ENCODE measurements at regions not wholly inside any gene's neighbourhood (a gene's known extent, or its start where the extent isn't known, plus 50 kb on each side); places are given as distances from the start of the nearest gene placed in this dataset.

- no peak for TF ChIP-seq CTCF (IDR thresholded peaks at IDR 0.05)
- Histone ChIP-seq H3K36me3 (no peaks in the 10 kb centered on the region), H3K4me1 (no peaks in the 10 kb centered on the region), H3K9me3 (no peaks in the 10 kb centered on the region), H3K27me3 (no peaks in the 10 kb centered on the region), H3K27ac (no peak overlapping the region), H3K4me3 (no peak overlapping the region)
- intact Hi-C loops (cut with DNase I), result no loop called here
- 54 to 63% methylated on average over 14 of the region's 14 CpGs for WGBS, 2 donors
- ATAC-seq, result no peak
- no peak for DNase-seq
- no peak for FAIRE-seq
Observed at GRCh38 chr11:69575296-69576068, 65.5 kb upstream of the CCND1 start.

- 44 to 46% methylated on average over 10 of the region's 10 CpGs for WGBS, 2 donors
- no peak for TF ChIP-seq CTCF (IDR thresholded peaks at IDR 0.05)
- no peak for DNase-seq
- FAIRE-seq, result no peak
- Histone ChIP-seq H3K27me3 (no peaks in the 10 kb centered on the region), H3K4me1 (no peaks in the 10 kb centered on the region), H3K36me3 (no peaks in the 10 kb centered on the region), H3K9me3 (no peaks in the 10 kb centered on the region), H3K27ac (no peak overlapping the region), H3K4me3 (no peak overlapping the region)
- ATAC-seq, result peak in 1 of 4 donors; percentile 38
- intact Hi-C loops (cut with DNase I), result no loop called here
Observed at GRCh38 chr11:69576069-69576782, 64.7 kb upstream of the CCND1 start.

- H3K4me3 ChIP-seq, result no peak overlapping the region
- H3K27ac ChIP-seq, result no peak overlapping the region
- no peaks in the 10 kb centered on the region for H3K9me3 ChIP-seq
- intact Hi-C loops (cut with DNase I), result no loop called here
- H3K4me1 ChIP-seq, result no peaks in the 10 kb centered on the region
- no peak for ATAC-seq
- H3K27me3 ChIP-seq, result no peaks in the 10 kb centered on the region
- FAIRE-seq, result no peak
- H3K36me3 ChIP-seq, result no peaks in the 10 kb centered on the region
- 67 to 91% methylated on average over 5 of the region's 5 CpGs for WGBS, 2 donors
- TF ChIP-seq CTCF (IDR thresholded peaks at IDR 0.05), result no peak
- DNase-seq, result no peak
Observed at GRCh38 chr11:69578167-69578566, 62.8 kb upstream of the CCND1 start.

GRCh38 chr11:69580529-69580928, 60.4 kb upstream of the CCND1 start:
- Histone ChIP-seq H3K27ac (no peak overlapping the region), H3K4me3 (no peak overlapping the region), H3K27me3 (no peaks in the 10 kb centered on the region), H3K36me3 (no peaks in the 10 kb centered on the region), H3K9me3 (no peaks in the 10 kb centered on the region), H3K4me1 (no peaks in the 10 kb centered on the region)
- no peak for TF ChIP-seq CTCF (IDR thresholded peaks at IDR 0.05)
- intact Hi-C loops (cut with DNase I), result no loop called here
- ATAC-seq (no peak), FAIRE-seq (no peak), DNase-seq (no peak)
- 67 to 81% methylated on average over 4 of the region's 4 CpGs for WGBS, 2 donors
